Mesendoderm (in vitro differentiated cells): ENCODE measurements at regions not wholly inside any gene's neighbourhood (a gene's known extent, or its start where the extent isn't known, plus 50 kb on each side); places are given as distances from the start of the nearest gene placed in this dataset.
A peak's percentile ranks its signal among the peaks of the same experiment; 100 is the strongest.
"Not testable (repeated sequence)": the region's sequence is repeated elsewhere in the genome, so short reads cannot be mapped to it uniquely, and the experiment has no call there.

Experiments used
- DNase-seq: peaks from one replicate; pipeline ENCODE4 v3.0.0; 2013
- H2AK5ac ChIP-seq: 2 replicates; pipeline ENCODE4 v1.6.1; 2013; ENCODE audit warnings: low read length, inconsistent platforms
- H2BK120ac ChIP-seq: 2 replicates; pipeline ENCODE4 v1.6.1; 2013; ENCODE audit warnings: low read depth, mild to moderate bottlenecking, low read length, moderate library complexity, mixed read lengths
- H2BK15ac ChIP-seq: replicated peaks from 2 replicates; pipeline ENCODE4 v1.6.1; 2013; ENCODE audit warnings: low read depth, mild to moderate bottlenecking, moderate library complexity
- H2BK5ac ChIP-seq: 2 replicates; pipeline ENCODE4 v1.6.1; 2013; ENCODE audit warnings: low read length, inconsistent platforms
- H3K18ac ChIP-seq: 2 replicates; pipeline ENCODE4 v1.6.1; 2013; ENCODE audit warnings: mild to moderate bottlenecking, low read length, mixed read lengths
- H3K23ac ChIP-seq: one replicate; pipeline ENCODE4 v1.6.1; 2013; ENCODE audit warnings: low read length
- H3K27ac ChIP-seq: 2 replicates; pipeline ENCODE4 v1.5.1; 2013; ENCODE audit warnings: low read depth, mild to moderate bottlenecking, inconsistent platforms, low read length, moderate library complexity
- H3K27me3 ChIP-seq: 2 replicates; pipeline ENCODE4 v1.6.1; 2013; ENCODE audit warnings: low read length, control low read depth, mild to moderate bottlenecking, inconsistent platforms; ENCODE audit not compliant: insufficient read depth, poor library complexity
- H3K36me3 ChIP-seq: 2 replicates; pipeline ENCODE4 v1.6.1; 2013; ENCODE audit warnings: low read length, inconsistent platforms; ENCODE audit not compliant: control insufficient read depth, insufficient read depth
- H3K4ac ChIP-seq: one replicate; pipeline ENCODE4 v1.6.1; 2013; ENCODE audit warnings: low read depth, mild to moderate bottlenecking, low read length, moderate library complexity
- H3K4me1 ChIP-seq: 2 replicates; pipeline ENCODE4 v1.6.1; 2013; ENCODE audit warnings: low read depth, low read length, inconsistent platforms; ENCODE audit not compliant: control insufficient read depth
- H3K4me2 ChIP-seq: 2 replicates; pipeline ENCODE4 v1.6.1; 2013; ENCODE audit warnings: low read length
- H3K4me3 ChIP-seq: 2 replicates; pipeline ENCODE4 v1.5.1; 2013; ENCODE audit warnings: mild to moderate bottlenecking, low read length
- H3K56ac ChIP-seq: one replicate; pipeline ENCODE4 v1.6.1; 2013; ENCODE audit warnings: low read length
- H3K79me1 ChIP-seq: 2 replicates; pipeline ENCODE4 v1.6.1; 2013; ENCODE audit warnings: low read length, inconsistent platforms
- H3K79me2 ChIP-seq: 2 replicates; pipeline ENCODE4 v1.6.1; 2013; ENCODE audit warnings: mild to moderate bottlenecking, low read length; ENCODE audit not compliant: control insufficient read depth, insufficient read depth
- H3K9ac ChIP-seq: 2 replicates; pipeline ENCODE4 v1.6.1; 2013; ENCODE audit warnings: low read length, inconsistent platforms
- H4K5ac ChIP-seq: one replicate; pipeline ENCODE4 v1.6.1; 2013; ENCODE audit warnings: low read length
- H4K8ac ChIP-seq: one replicate; pipeline ENCODE4 v1.6.1; 2013; ENCODE audit warnings: low read depth, mild to moderate bottlenecking, control low read depth, low read length, moderate library complexity
- WGBS: extraction: QIAGEN DNeasy Blood & Tissue Kit; methylation state at CpG from one replicate; pipeline ENCODE4 v1.1.7; 2013; ENCODE audit warnings: low lambda C conversion rate, missing lambda C conversion rate; ENCODE audit not compliant: insufficient coverage; ENCODE audit errors: extremely low coverage; 5-methylcytosine and 5-hydroxymethylcytosine counted together

DNA sequence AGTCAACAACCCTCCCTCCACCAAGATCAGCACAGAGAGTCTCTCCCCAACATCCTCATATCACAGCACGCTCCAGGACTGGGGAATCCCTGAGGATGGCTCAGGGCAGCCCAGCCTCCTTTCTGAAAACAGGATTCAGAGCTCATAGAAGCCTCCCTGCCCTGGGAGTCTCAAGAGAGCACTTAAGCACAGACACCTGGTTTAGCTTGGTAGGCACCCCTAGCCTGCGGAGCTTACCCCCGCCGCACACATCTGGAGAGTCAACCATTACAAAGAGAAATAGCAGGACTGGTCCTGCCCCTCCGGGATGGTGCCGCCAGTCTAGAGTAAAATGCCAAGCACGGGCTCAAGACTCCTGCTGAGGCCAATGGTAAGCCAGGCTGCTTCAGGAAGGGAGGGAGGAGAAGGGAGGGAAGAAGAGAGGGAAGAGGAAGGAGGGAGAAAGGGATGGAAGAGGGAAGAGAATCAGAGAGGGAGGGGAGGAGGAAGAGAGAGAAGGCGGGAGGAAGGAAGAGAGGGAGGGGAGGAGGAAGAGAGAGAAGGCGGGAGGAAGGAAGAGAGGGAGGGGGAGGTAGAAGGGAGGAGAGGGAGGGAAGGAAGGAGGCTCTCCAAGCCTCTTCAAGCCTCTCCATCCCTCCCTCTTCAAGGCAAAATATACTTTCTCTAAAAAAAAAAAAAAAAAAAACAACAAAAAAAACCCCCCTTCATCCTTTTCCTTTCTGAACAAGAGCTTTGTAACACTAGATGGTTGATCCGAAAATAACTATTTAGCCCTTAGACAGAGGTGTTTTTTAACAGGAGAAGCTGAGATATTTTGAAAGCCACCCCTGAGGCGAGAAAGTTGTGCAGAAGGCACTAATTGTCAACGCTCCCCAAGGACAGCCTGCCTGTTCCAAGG lies 278.6 kb upstream of the TLE3 start:
- Histone ChIP-seq H2BK15ac (no peak overlapping the region), H3K56ac (peak overlapping the region; percentile 77), H2BK120ac (no peak overlapping the region), H3K79me2 (no peaks in the 10 kb centered on the region), H3K4me2 (peak overlapping the region; percentile 82), H3K4me3 (peak overlapping the region; percentile 50), H3K18ac (no peak overlapping the region), H3K79me1 (no peaks in the 10 kb centered on the region), H3K9ac (peak overlapping the region; percentile 47), H2AK5ac (no peak overlapping the region), H3K4ac (no peak overlapping the region), H3K4me1 (no peaks in the 10 kb centered on the region), H3K23ac (peak overlapping the region; percentile 4), H4K5ac (no peak overlapping the region), H3K27me3 (no peaks in the 10 kb centered on the region), H3K36me3 (no peaks in the 10 kb centered on the region), H2BK5ac (no peak overlapping the region), H3K27ac (no peak overlapping the region), H4K8ac (no peak overlapping the region)
- WGBS = no CpG with 5 or more reads among the region's 12 CpGs
- DNase-seq = peak; percentile 62

DNA sequence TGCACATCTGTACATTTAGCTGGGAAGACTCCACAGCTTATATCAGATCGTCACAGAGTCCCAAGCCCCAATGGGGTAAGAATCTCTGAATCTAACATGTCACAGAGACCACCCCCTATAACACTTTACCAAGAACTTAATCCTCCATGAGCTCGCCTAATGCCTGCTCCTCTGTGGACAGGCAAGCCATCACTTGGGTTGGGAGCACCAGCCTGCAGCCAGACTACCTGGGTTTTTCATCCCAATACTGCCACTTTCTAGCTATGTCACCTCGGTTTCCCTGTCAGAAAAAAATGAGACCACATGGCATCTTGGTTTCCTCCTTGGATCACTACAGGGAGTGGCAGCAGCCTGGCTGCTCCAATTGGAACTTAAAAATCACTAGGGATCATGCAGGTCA lies 277.9 kb upstream of the TLE3 start:
- no peaks in the 10 kb centered on the region for H3K4me1 ChIP-seq
- no CpG with 5 or more reads among the region's 3 CpGs for WGBS
- H3K27ac ChIP-seq = no peak overlapping the region
- no peak for DNase-seq
- peak overlapping the region; percentile 77 for H3K56ac ChIP-seq
- no peak overlapping the region for H2BK15ac ChIP-seq
- H3K18ac ChIP-seq = no peak overlapping the region
- no peak overlapping the region for H4K8ac ChIP-seq
- no peak overlapping the region for H3K9ac ChIP-seq
- H2AK5ac ChIP-seq = no peak overlapping the region
- H2BK120ac ChIP-seq = no peak overlapping the region
- no peaks in the 10 kb centered on the region for H3K36me3 ChIP-seq
- no peaks in the 10 kb centered on the region for H3K27me3 ChIP-seq
- no peaks in the 10 kb centered on the region for H3K79me2 ChIP-seq
- no peak overlapping the region for H2BK5ac ChIP-seq
- H3K79me1 ChIP-seq = no peaks in the 10 kb centered on the region
- H3K4me3 ChIP-seq = no peak overlapping the region
- no peak overlapping the region for H4K5ac ChIP-seq
- no peak overlapping the region for H3K4me2 ChIP-seq
- peak overlapping the region; percentile 4 for H3K23ac ChIP-seq
- no peak overlapping the region for H3K4ac ChIP-seq

DNA sequence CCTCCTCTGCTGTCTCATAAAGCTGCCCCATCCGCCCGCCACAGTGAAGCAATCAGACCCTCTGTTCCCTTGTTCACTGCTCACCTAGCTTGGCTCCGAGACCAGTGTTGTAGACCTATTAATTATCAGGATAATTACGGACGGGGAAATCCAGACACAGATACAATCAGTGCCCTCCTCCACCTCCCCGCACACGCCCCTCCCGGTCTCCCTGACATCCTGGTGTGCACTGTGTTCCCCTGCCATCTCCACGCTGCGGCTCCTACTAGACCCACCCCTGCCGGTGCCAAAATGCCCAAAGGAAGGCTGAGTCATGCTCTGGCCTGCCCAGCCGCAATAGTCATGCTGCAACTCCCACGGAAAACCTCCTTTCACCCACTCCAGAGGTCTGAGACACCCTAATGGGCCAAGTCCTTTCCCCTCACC lies 277.3 kb upstream of the TLE3 start:
- Histone ChIP-seq H4K5ac (no peak overlapping the region), H3K27me3 (no peaks in the 10 kb centered on the region), H2AK5ac (no peak overlapping the region), H3K4me3 (no peak overlapping the region), H3K4me2 (no peak overlapping the region), H3K27ac (no peak overlapping the region), H3K56ac (peak overlapping the region; percentile 22), H2BK120ac (no peak overlapping the region), H3K36me3 (no peaks in the 10 kb centered on the region), H3K79me2 (no peaks in the 10 kb centered on the region), H3K23ac (no peak overlapping the region), H2BK15ac (no peak overlapping the region), H3K79me1 (no peaks in the 10 kb centered on the region), H3K9ac (no peak overlapping the region), H3K18ac (no peak overlapping the region), H3K4ac (no peak overlapping the region), H2BK5ac (no peak overlapping the region), H4K8ac (no peak overlapping the region), H3K4me1 (no peaks in the 10 kb centered on the region)
- WGBS = no CpG with 5 or more reads among the region's 13 CpGs
- no peak for DNase-seq

DNA sequence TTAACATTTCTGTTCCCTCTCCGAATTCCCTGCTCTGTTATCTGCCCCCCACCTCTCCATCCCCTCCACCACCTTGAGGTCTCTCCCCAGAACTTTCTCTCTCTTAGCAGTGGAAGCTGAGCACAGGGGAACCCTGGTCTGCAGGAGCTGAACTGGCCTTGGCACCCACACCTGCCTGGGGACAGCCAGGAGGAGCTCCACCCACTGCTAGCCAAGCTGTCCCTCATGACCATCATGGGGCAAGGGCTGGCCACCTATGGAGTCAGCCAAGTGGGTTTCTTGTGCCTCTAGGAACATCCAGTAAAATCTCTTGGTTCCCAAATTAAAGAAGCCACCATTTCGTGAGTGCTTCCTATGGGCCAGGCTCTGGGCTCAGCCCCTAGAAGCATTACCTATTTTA lies 276.4 kb upstream of the TLE3 start:
- Histone ChIP-seq H3K79me2 (no peaks in the 10 kb centered on the region), H3K23ac (no peak overlapping the region), H3K4ac (no peak overlapping the region), H2BK5ac (no peak overlapping the region), H3K4me1 (no peaks in the 10 kb centered on the region), H2BK120ac (no peak overlapping the region), H3K4me2 (no peak overlapping the region), H3K4me3 (no peak overlapping the region), H3K27ac (no peak overlapping the region), H3K18ac (no peak overlapping the region), H3K27me3 (no peaks in the 10 kb centered on the region), H3K9ac (no peak overlapping the region), H3K56ac (no peak overlapping the region), H3K79me1 (no peaks in the 10 kb centered on the region), H2AK5ac (no peak overlapping the region), H2BK15ac (no peak overlapping the region), H4K5ac (no peak overlapping the region), H3K36me3 (no peaks in the 10 kb centered on the region), H4K8ac (no peak overlapping the region)
- no peak for DNase-seq
- no CpG with 5 or more reads among the region's 2 CpGs for WGBS

DNA sequence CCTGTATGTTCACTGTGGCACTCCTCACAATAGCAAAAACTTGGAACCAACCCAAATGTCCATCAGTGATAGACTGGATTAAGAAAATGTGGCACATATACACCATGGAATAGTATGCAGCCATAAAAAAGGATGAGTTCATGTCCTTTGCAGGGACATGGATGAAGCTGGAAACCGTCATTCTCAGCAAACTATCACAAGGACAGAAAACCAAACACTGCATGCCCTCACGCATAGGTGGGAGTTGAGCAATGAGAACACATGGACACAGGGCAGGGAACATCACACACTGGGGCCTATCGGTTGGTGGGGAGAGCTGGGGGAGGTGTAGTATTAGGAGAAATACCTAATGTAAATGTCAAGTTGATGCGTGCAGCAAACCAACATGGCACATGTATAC lies 275.7 kb upstream of the TLE3 start:
- DNase-seq = not testable (repeated sequence)

More for the DNA sequence above, 275.7 kb upstream of the TLE3 start:
- H3K4me1 ChIP-seq, H4K8ac ChIP-seq, H3K27me3 ChIP-seq, H3K56ac ChIP-seq, H3K4ac ChIP-seq, H2BK15ac ChIP-seq, H3K18ac ChIP-seq, H3K9ac ChIP-seq, H3K23ac ChIP-seq, H2AK5ac ChIP-seq, H3K4me2 ChIP-seq, H2BK5ac ChIP-seq, H4K5ac ChIP-seq, H3K36me3 ChIP-seq, H2BK120ac ChIP-seq, H3K79me1 ChIP-seq, H3K4me3 ChIP-seq, H3K79me2 ChIP-seq, H3K27ac ChIP-seq: not testable (repeated sequence)
- WGBS = no CpG with 5 or more reads among the region's 4 CpGs
